ENCODE measurements at regions not wholly inside any gene's neighbourhood (a gene's known extent, or its start where the extent isn't known, plus 50 kb on each side); places are given as distances from the start of the nearest gene placed in this dataset.

DNA sequence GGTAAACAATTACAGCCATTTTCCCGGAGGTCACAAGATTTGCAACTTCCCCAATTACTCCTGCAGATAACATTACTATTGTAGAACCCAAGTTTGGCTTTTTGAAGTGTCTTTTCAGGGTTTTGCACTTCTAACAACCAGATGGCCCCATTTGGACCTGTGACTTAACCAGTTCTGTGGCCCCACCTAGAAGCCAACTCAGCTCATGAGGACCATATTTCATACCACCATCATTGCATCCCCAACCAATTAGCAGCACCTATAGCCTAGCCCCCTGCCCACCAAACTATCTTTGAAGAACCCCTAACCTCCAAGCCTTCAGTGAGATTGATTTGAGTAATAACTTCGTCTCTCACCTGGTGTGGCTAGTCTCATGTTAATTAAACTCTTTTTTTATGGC, 51.3 kb upstream of the WDR11 start (continued):
- TF ChIP-seq MAFK (IDR thresholded peaks at IDR 0.05; ENCODE audit: low read depth, low read length) (no peak), HDAC2 (IDR thresholded peaks at IDR 0.05; ENCODE audit: borderline replicate concordance in 1 of 2, low read depth in 2 of 2, low read length in 2 of 2) (no peak), SIN3A (conservative IDR thresholded peaks at IDR 0.05 in 1 of 2, IDR thresholded peaks at IDR 0.05 in 1 of 2; ENCODE audit: low read depth in 1 of 2, low read length in 2 of 2) (no peak), GTF2F1 (IDR thresholded peaks at IDR 0.05; ENCODE audit: borderline replicate concordance, low read depth, low read length) (no peak)

Measured in H1 (cell line).